Left lung (tissue), 4 donors: ENCODE measurements at regions not wholly inside any gene's neighbourhood (a gene's known extent, or its start where the extent isn't known, plus 50 kb on each side); places are given as distances from the start of the nearest gene placed in this dataset.

ENCODE experiments used
- ATAC-seq: fragments of 200-7000 bp; cut with Tn5 transposase; one replicate; pipeline ENCODE4 v1.9.1; 2020; ENCODE audit warnings: moderate library complexity
- DNase-seq, 4 donors: peaks; one replicate each; pipeline ENCODE4 v3.0.0-alpha.2; 2013 to 2020
- H3K27ac ChIP-seq, 2 donors: fragments of 200-600 bp; sonication (generic) in 1 of 2; one replicate each; pipeline versions ENCODE4 v1.5.0 to v1.8.0; 2020 to 2021
- H3K27me3 ChIP-seq, 2 donors: fragments of 200-600 bp; sonication (generic) in 1 of 2; one replicate each; pipeline versions ENCODE4 v1.5.0 to v1.8.0; 2020 to 2021
- H3K36me3 ChIP-seq, 2 donors: fragments of 200-600 bp; sonication (generic) in 1 of 2; one replicate each; pipeline versions ENCODE4 v1.5.0 to v1.8.0; 2020 to 2021
- H3K4me1 ChIP-seq, 2 donors: fragments of 200-600 bp; one replicate each; pipeline ENCODE4 v1.8.0; 2021
- H3K4me3 ChIP-seq, 2 donors: fragments of 200-600 bp; sonication (generic) in 1 of 2; one replicate each; pipeline versions ENCODE4 v1.5.0 to v1.8.0; 2020 to 2021; ENCODE audit warnings: mild to moderate bottlenecking in 1 of 2
- H3K9me3 ChIP-seq, 2 donors: fragments of 200-600 bp; sonication (generic) in 1 of 2; one replicate each; pipeline versions ENCODE4 v1.5.0 to v1.8.0; 2020 to 2021
- intact Hi-C, 2 donors: fragments of 100-400 bp; cut with DNase I; formaldehyde crosslinking; loops; one replicate each; pipeline versions ENCODE4 v1.11.2 to v1.14.2; 2022
- TF ChIP-seq, protein P1 (sequence below), 2 donors: fragments of 200-600 bp; sonication (generic) in 1 of 2; IDR thresholded peaks; one replicate each; pipeline versions ENCODE4 v1.5.0 to v1.8.0; 2021; ENCODE audit warnings: antibody characterized with exemption in 2 of 2
- donor health status: DM: no; HTN: yes; CAD: no.
- donor health status: DM: no; HTN: no; CAD: no.

DNA sequence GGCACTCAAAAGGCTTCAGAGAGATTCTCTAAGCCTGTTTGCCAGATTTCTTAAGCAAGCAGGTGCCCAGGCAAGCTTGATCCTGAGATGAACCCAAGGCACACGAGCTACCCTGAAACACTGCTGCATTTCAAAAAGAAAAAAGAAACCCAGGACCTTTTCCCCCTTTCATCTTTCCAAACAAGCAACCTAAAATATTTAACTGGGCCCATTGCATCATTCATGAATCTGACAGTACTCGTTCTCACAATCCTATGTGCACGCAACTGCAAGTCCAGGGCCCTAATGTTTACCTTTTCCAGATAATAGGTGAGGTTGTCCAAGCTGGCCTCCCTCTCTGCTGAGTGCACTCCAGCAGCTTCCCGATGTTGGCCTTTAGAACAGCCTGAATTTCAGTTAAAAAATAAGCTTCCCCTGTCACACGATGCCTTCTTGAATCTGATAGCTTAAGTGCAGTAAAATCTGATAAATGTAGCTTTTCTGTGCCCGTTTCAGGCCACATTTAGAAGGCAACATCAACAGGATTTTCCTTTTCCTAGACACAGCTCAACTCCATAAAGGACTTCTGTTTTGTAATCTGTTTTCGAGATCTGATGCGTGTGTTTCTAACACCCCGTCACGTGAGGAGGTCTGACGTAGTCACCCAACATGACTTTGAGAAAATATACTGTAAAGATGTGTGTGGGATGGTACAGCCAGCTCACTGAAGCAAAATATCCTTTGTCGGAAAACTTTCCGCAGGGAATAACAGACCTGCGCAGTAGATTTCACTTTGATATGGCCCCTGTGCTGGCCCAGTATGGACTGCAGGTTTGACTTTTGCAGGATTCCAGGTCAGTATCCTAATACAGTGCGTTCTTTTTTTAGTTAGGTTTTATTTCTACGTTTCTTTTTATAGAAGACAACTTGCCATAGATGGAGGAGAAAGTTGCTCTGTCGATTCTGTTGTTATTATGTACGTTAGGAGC is 55.1 kb upstream of the RASA2 start:
- Histone ChIP-seq H3K27me3 (no peaks in the 10 kb centered on the region), H3K9me3 (no peaks in the 10 kb centered on the region), H3K4me3 (no peak overlapping the region), H3K36me3 (peaks cover 0 to 32% of the 10 kb centered on the region in 2 donors), H3K4me1 (peaks cover 7 to 32% of the 10 kb centered on the region in 2 donors), H3K27ac (peak overlapping the region; percentile 43 to 58)
- DNase-seq (no peak), ATAC-seq (peak; percentile 67)
- intact Hi-C loops, result no loop called here
- TF ChIP-seq, protein P1, sequence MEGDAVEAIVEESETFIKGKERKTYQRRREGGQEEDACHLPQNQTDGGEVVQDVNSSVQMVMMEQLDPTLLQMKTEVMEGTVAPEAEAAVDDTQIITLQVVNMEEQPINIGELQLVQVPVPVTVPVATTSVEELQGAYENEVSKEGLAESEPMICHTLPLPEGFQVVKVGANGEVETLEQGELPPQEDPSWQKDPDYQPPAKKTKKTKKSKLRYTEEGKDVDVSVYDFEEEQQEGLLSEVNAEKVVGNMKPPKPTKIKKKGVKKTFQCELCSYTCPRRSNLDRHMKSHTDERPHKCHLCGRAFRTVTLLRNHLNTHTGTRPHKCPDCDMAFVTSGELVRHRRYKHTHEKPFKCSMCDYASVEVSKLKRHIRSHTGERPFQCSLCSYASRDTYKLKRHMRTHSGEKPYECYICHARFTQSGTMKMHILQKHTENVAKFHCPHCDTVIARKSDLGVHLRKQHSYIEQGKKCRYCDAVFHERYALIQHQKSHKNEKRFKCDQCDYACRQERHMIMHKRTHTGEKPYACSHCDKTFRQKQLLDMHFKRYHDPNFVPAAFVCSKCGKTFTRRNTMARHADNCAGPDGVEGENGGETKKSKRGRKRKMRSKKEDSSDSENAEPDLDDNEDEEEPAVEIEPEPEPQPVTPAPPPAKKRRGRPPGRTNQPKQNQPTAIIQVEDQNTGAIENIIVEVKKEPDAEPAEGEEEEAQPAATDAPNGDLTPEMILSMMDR (IDR thresholded peaks at IDR 0.05), result no peak

- Histone ChIP-seq H3K27me3 (no peaks in the 10 kb centered on the region), H3K36me3 (peaks cover 0 to 26% of the 10 kb centered on the region in 2 donors), H3K4me1 (peaks cover 4 to 24% of the 10 kb centered on the region in 2 donors), H3K9me3 (no peaks in the 10 kb centered on the region), H3K4me3 (no peak overlapping the region), H3K27ac (no peak overlapping the region)
- intact Hi-C loops, result no loop called here
- ATAC-seq, result no peak
- no peak for DNase-seq
- TF ChIP-seq, protein P1 (IDR thresholded peaks at IDR 0.05), result no peak
Observed at GRCh38 chr3:141432904-141433303, 53.9 kb upstream of the RASA2 start.

GRCh38 chr3:141434255-141434654 is 52.6 kb upstream of the RASA2 start:
- DNase-seq (no peak), ATAC-seq (no peak)
- no peaks in the 10 kb centered on the region for H3K9me3 ChIP-seq
- no peak overlapping the region for H3K27ac ChIP-seq
- no peak overlapping the region for H3K4me3 ChIP-seq
- H3K36me3 ChIP-seq, result peaks cover 0 to 25% of the 10 kb centered on the region in 2 donors
- no peaks in the 10 kb centered on the region for H3K27me3 ChIP-seq
- H3K4me1 ChIP-seq, result peaks cover 4 to 21% of the 10 kb centered on the region in 2 donors
- TF ChIP-seq, protein P1 (IDR thresholded peaks at IDR 0.05), result no peak
- intact Hi-C loops, result no loop called here

GRCh38 chr3:141436180-141436579 is 50.6 kb upstream of the RASA2 start:
- intact Hi-C loops, result no loop called here
- Histone ChIP-seq H3K36me3 (peaks cover 0 to 10% of the 10 kb centered on the region in 2 donors), H3K27me3 (no peaks in the 10 kb centered on the region), H3K4me3 (no peak overlapping the region), H3K27ac (no peak overlapping the region), H3K4me1 (peaks cover 4 to 20% of the 10 kb centered on the region in 2 donors), H3K9me3 (no peaks in the 10 kb centered on the region)
- DNase-seq (no peak), ATAC-seq (no peak)
- TF ChIP-seq, protein P1 (IDR thresholded peaks at IDR 0.05), result no peak
